GM12878 (cell line): ENCODE measurements at regions not wholly inside any gene's neighbourhood (a gene's known extent, or its start where the extent isn't known, plus 50 kb on each side); places are given as distances from the start of the nearest gene placed in this dataset.

Experiments
- ATAC-seq: fragments of 200-7000 bp; cut with Tn5 transposase; 3 replicates; pipeline ENCODE4 v1.9.1; 2020; ENCODE audit warnings: mild to moderate bottlenecking, moderate library complexity
- BruUV-seq: library from RNA; stranded (reverse); fragments of 400-500 nt; replicated peaks from 2 replicates; lab custom pipeline; 2021; lab: Mats Ljungman, UMichigan
- CTCF ChIA-PET: fragments of 300-600 bp; sonication (Branson Sonifier 250); formaldehyde crosslinking; extraction: SDS; loops from one replicate; lab custom pipeline; 2021; ENCODE audit warnings: inconsistent platforms; lab: Yijun Ruan, JAX
- POLR2A ChIA-PET: fragments of 350-600 bp; formaldehyde crosslinking; extraction: SDS; loops from one replicate; lab custom pipeline; 2021; ENCODE audit warnings: inconsistent platforms; lab: Charles Lee
- RAD21 ChIA-PET: fragments of 300-600 bp; sonication (Branson Sonifier 250); formaldehyde crosslinking; loops from one replicate; lab custom pipeline; 2023; ENCODE audit warnings: antibody characterized with exemption; ENCODE audit not compliant: unreplicated experiment; lab: Charles Lee
- SMC1A ChIA-PET: fragments of 300-600 bp; sonication (Branson Sonifier 250); formaldehyde crosslinking; loops from one replicate; lab custom pipeline; 2023; ENCODE audit not compliant: unreplicated experiment, uncharacterized antibody; lab: Charles Lee
- DNase-seq: peaks from one replicate; pipeline ENCODE4 v3.0.0-alpha.2; 2011; ENCODE audit warnings: low read depth, low spot score
- FAIRE-seq: peaks from 3 replicates; lab custom pipeline; 2011; peaks lifted over from hg19 to GRCh38; lab: Jason Lieb, UNC
- H2AFZ ChIP-seq: 2 replicates; pipeline ENCODE4 v1.6.0; 2011; ENCODE audit warnings: low read depth, low read length, control low read depth; ENCODE audit not compliant: control insufficient read depth
- H3K27ac ChIP-seq: 2 replicates; pipeline ENCODE4 v1.5.1; 2011; ENCODE audit warnings: control low read depth; ENCODE audit not compliant: control insufficient read depth, insufficient read depth
- H3K27me3 ChIP-seq, 2 experiments: replicated peaks in 1 of 2; 2 replicates each; pipeline versions ENCODE4 v1.6.0 to v1.6.1; 2011; ENCODE audit warnings: low read length in 1 of 2; ENCODE audit not compliant: control insufficient read depth in 2 of 2, insufficient read depth in 2 of 2
- H3K36me3 ChIP-seq, 2 experiments: 2 replicates each; pipeline ENCODE4 v1.5.1; 2011; ENCODE audit warnings: low read length in 1 of 2; ENCODE audit not compliant: control insufficient read depth in 2 of 2, insufficient read depth in 2 of 2
- H3K4me1 ChIP-seq: 2 replicates; pipeline ENCODE4 v1.6.1; 2011; ENCODE audit warnings: mild to moderate bottlenecking, low read length, moderate library complexity, mixed read lengths; ENCODE audit not compliant: control insufficient read depth, insufficient read depth
- H3K4me2 ChIP-seq: 2 replicates; pipeline ENCODE4 v1.6.0; 2011; ENCODE audit warnings: control low read depth; ENCODE audit not compliant: control insufficient read depth, insufficient read depth
- H3K4me3 ChIP-seq: fragments of 200-600 bp; sonication (generic); 2 replicates; pipeline ENCODE4 v1.5.1; 2016
- H3K79me2 ChIP-seq: 2 replicates; pipeline ENCODE4 v1.6.0; 2011; ENCODE audit warnings: low read length; ENCODE audit not compliant: control insufficient read depth, insufficient read depth
- H3K9ac ChIP-seq: 2 replicates; pipeline ENCODE4 v1.8.0; 2011; ENCODE audit warnings: low read length, control low read depth, mixed read lengths; ENCODE audit not compliant: control insufficient read depth, insufficient read depth
- H3K9me3 ChIP-seq: replicated peaks from 3 replicates; pipeline ENCODE4 v1.5.1; 2011; ENCODE audit warnings: mild to moderate bottlenecking, low read length; ENCODE audit not compliant: control insufficient read depth, insufficient read depth
- H4K20me1 ChIP-seq: 2 replicates; pipeline ENCODE4 v1.6.0; 2011; ENCODE audit not compliant: control insufficient read depth, insufficient read depth
- ATF3 ChIP-seq: IDR thresholded peaks from 2 replicates; pipeline ENCODE4 v1.6.1; 2011; ENCODE audit warnings: low read depth, mild to moderate bottlenecking, low read length, moderate library complexity, borderline replicate concordance; ENCODE audit errors: extremely low read depth
- BACH1 ChIP-seq: fragments of 450-650 bp; IDR thresholded peaks from 2 replicates; pipeline ENCODE4 v1.6.1; 2017; ENCODE audit warnings: mild to moderate bottlenecking, borderline replicate concordance
- CBX3 ChIP-seq: fragments of 200-600 bp; sonication (generic); IDR thresholded peaks from 2 replicates; pipeline ENCODE4 v1.6.1; 2016; ENCODE audit warnings: low read depth, borderline replicate concordance
- IKZF2 ChIP-seq, 2 experiments: fragments of 450-650 bp; IDR thresholded peaks; 2 replicates each; pipeline ENCODE4 v1.6.1; 2017; ENCODE audit warnings: mild to moderate bottlenecking in 2 of 2, moderate library complexity in 2 of 2
- KAT2A ChIP-seq: conservative IDR thresholded peaks from 2 replicates; pipeline ENCODE4 v1.6.1; 2011; ENCODE audit warnings: low read depth, low read length; ENCODE audit not compliant: control insufficient read depth
- MEF2A ChIP-seq: IDR thresholded peaks from 2 replicates; pipeline ENCODE4 v1.6.1; 2011; ENCODE audit warnings: low read depth, mild to moderate bottlenecking, low read length, moderate library complexity; ENCODE audit not compliant: insufficient read depth
- MTA2 ChIP-seq: fragments of 450-650 bp; IDR thresholded peaks from 2 replicates; pipeline ENCODE4 v1.6.1; 2016; ENCODE audit warnings: low read depth, mild to moderate bottlenecking, moderate library complexity
- NFXL1 ChIP-seq: fragments of 450-650 bp; IDR thresholded peaks from 2 replicates; pipeline ENCODE4 v1.6.1; 2017; ENCODE audit warnings: antibody characterized with exemption, mild to moderate bottlenecking, borderline replicate concordance
- NFYA ChIP-seq: IDR thresholded peaks from 2 replicates; pipeline ENCODE4 v1.6.1; 2011; ENCODE audit warnings: low read depth, mild to moderate bottlenecking, low read length, improper control_type of control experiment, borderline replicate concordance
- PML ChIP-seq: IDR thresholded peaks from 2 replicates; pipeline ENCODE4 v1.6.1; 2012; ENCODE audit warnings: low read length, inconsistent platforms
- RCOR1 ChIP-seq: conservative IDR thresholded peaks from 2 replicates; pipeline ENCODE4 v1.6.1; 2012; ENCODE audit warnings: low read depth, low read length, improper control_type of control experiment
- SKIL ChIP-seq: fragments of 450-650 bp; IDR thresholded peaks from 2 replicates; pipeline ENCODE4 v1.6.1; 2017; ENCODE audit warnings: mild to moderate bottlenecking, low read depth, inconsistent platforms; ENCODE audit not compliant: poor library complexity, severe bottlenecking
- SMC3 ChIP-seq: IDR thresholded peaks from 2 replicates; pipeline ENCODE4 v1.6.1; 2011; ENCODE audit warnings: low read length, improper control_type of control experiment, borderline replicate concordance
- TARDBP ChIP-seq: IDR thresholded peaks from 2 replicates; pipeline ENCODE4 v1.6.1; 2016; ENCODE audit warnings: borderline replicate concordance
- WGBS: methylation state at CpG from one replicate; pipeline ENCODE4 v1.1.6; 2016; ENCODE audit warnings: low lambda C conversion rate; ENCODE audit not compliant: insufficient replicate concordance, insufficient coverage; ENCODE audit errors: missing lambda C conversion rate; 5-methylcytosine and 5-hydroxymethylcytosine counted together
- in situ Hi-C: fragments of 300-500 bp; cut with MboI; formaldehyde crosslinking; loops from 9 replicates; pipeline ENCODE4 v1.14.3; 2018; ENCODE audit warnings: mixed read lengths
- intact Hi-C: fragments of 100-400 bp; cut with micrococcal nuclease; formaldehyde crosslinking; loops from one replicate; pipeline ENCODE4 v1.14.2; 2022; ENCODE audit not compliant: unreplicated experiment
- TF ChIP-seq, protein P1 (sequence below): fragments of 450-650 bp; conservative IDR thresholded peaks from 2 replicates; pipeline ENCODE4 v1.6.1; 2017; ENCODE audit warnings: mild to moderate bottlenecking, moderate library complexity
- TF ChIP-seq, protein P2 (sequence below): IDR thresholded peaks from 2 replicates; pipeline ENCODE4 v1.6.1; 2012; ENCODE audit warnings: low read depth, low read length, improper control_type of control experiment

DNA sequence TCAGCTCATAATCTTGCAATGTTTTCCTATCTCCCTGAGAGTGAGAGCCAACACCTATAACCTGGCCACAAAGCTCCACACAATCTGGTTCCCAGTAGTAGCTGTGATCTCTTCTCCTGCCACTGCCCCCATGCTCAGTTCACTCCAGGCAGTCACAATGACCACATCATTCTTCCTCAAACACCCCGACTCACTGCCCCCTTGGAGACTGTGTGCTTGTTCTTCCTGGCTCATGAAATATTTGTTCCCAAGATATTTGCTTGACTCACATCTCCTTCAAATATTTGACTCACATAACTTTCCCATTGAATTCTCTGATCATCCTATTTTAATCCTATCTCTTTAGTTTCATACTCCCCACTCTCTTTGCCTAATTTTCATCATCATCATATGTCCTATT lies 173.7 kb downstream of the AREG start:
- intact Hi-C loops: no loop called here
- TF ChIP-seq PML (no peak), TARDBP (no peak), ATF3 (no peak), CBX3 (no peak), RCOR1 (no peak), MEF2A (no peak), KAT2A (no peak), IKZF2 (IDR thresholded peaks at IDR 0.05) (no peak), SMC3 (no peak), BACH1 (no peak), MTA2 (no peak), NFXL1 (no peak), SKIL (no peak), NFYA (no peak)
- TF ChIP-seq, protein P1, sequence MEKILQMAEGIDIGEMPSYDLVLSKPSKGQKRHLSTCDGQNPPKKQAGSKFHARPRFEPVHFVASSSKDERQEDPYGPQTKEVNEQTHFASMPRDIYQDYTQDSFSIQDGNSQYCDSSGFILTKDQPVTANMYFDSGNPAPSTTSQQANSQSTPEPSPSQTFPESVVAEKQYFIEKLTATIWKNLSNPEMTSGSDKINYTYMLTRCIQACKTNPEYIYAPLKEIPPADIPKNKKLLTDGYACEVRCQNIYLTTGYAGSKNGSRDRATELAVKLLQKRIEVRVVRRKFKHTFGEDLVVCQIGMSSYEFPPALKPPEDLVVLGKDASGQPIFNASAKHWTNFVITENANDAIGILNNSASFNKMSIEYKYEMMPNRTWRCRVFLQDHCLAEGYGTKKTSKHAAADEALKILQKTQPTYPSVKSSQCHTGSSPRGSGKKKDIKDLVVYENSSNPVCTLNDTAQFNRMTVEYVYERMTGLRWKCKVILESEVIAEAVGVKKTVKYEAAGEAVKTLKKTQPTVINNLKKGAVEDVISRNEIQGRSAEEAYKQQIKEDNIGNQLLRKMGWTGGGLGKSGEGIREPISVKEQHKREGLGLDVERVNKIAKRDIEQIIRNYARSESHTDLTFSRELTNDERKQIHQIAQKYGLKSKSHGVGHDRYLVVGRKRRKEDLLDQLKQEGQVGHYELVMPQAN: no peak
- TF ChIP-seq, protein P2, sequence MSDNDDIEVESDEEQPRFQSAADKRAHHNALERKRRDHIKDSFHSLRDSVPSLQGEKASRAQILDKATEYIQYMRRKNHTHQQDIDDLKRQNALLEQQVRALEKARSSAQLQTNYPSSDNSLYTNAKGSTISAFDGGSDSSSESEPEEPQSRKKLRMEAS: no peak
- ChIA-PET POLR2A (no interaction called here), SMC1A (no interaction called here), CTCF (interaction anchor here (1.7 kb wide), 1 partner anchor 243 kb away, joined by 5 read pairs; no protein-coding TSS in a partner anchor), RAD21 (interaction anchor here (1.1 kb wide), 1 partner anchor 52 kb away, joined by 3 read pairs; no protein-coding TSS in a partner anchor)
- H3K27ac ChIP-seq: no peak overlapping the region
- H3K79me2 ChIP-seq: no peaks in the 10 kb centered on the region
- H3K4me3 ChIP-seq: no peak overlapping the region
- H3K27me3 ChIP-seq: no peaks in the 10 kb centered on the region
- H3K9ac ChIP-seq: no peak overlapping the region
- no peak overlapping the region for H3K4me2 ChIP-seq
- in situ Hi-C loops: no loop called here
- H3K9me3 ChIP-seq: no peaks in the 10 kb centered on the region
- no peak for DNase-seq
- no peaks in the 10 kb centered on the region for H4K20me1 ChIP-seq
- H2AFZ ChIP-seq: no peak overlapping the region
- no peak for ATAC-seq
- no peaks in the 10 kb centered on the region for H3K4me1 ChIP-seq
- no peak for FAIRE-seq
- no TSS peak for BruUV-seq
- no peaks in the 10 kb centered on the region for H3K36me3 ChIP-seq
- WGBS: 0% methylated on average over 1 of the region's 1 CpG
